ENCODE measurements at regions not wholly inside any gene's neighbourhood (a gene's known extent, or its start where the extent isn't known, plus 50 kb on each side); places are given as distances from the start of the nearest gene placed in this dataset.
A peak's percentile ranks its signal among the peaks of the same experiment; 100 is the strongest.
"Not testable (repeated sequence)": the region's sequence is repeated elsewhere in the genome, so short reads cannot be mapped to it uniquely, and the experiment has no call there.

- not testable (repeated sequence) for DNase-seq
These were observed 251.4 kb downstream of the ZIC4 start for GRCh38 chr3:147154988-147155387.

GRCh38 chr3:147153830-147154539 is 252.4 kb downstream of the ZIC4 start:
- DNase-seq, result no peak

- DNase-seq, result no peak
These were observed 253.9 kb downstream of the ZIC4 start for GRCh38 chr3:147152476-147152875.

GRCh38 chr3:147141516-147142288 is 264.6 kb downstream of the ZIC4 start:
- DNase-seq, result no peak

- no peak for DNase-seq
These were observed 267.0 kb downstream of the ZIC4 start for GRCh38 chr3:147139341-147139740.

GRCh38 chr3:147132168-147132567 is 274.2 kb downstream of the ZIC4 start:
- DNase-seq, result no peak

GRCh38 chr3:147130461-147130860 is 275.9 kb downstream of the ZIC4 start:
- no peak for DNase-seq

GRCh38 chr3:147129665-147130064 is 276.7 kb downstream of the ZIC4 start:
- DNase-seq, result no peak

GRCh38 chr3:147122350-147122749 is 284.0 kb downstream of the ZIC4 start:
- DNase-seq, result no peak

- DNase-seq, result peak; percentile 23 to 47
These were observed 286.4 kb downstream of the ZIC4 start for GRCh38 chr3:147119989-147120388.

GRCh38 chr3:147119346-147119745 is 287.0 kb downstream of the ZIC4 start:
- peak; percentile 10 to 15 for DNase-seq

GRCh38 chr3:147118611-147119010 is 287.7 kb downstream of the ZIC4 start:
- no peak for DNase-seq

GRCh38 chr3:147117631-147118030 is 288.7 kb downstream of the ZIC4 start:
- DNase-seq, result no peak

GRCh38 chr3:147113293-147114044 is 292.9 kb downstream of the ZIC4 start:
- no peak for DNase-seq

GRCh38 chr3:147099076-147099475 is 307.3 kb downstream of the ZIC4 start:
- no peak for DNase-seq

- no peak for DNase-seq
These were observed 315.9 kb downstream of the ZIC4 start for GRCh38 chr3:147090461-147090860.

GRCh38 chr3:147089286-147089685 is 317.1 kb downstream of the ZIC4 start:
- no peak for DNase-seq

GRCh38 chr3:147059500-147059899 is 346.8 kb downstream of the ZIC4 start:
- DNase-seq, result not testable (repeated sequence)

GRCh38 chr3:147049821-147050220 is 356.5 kb downstream of the ZIC4 start:
- no peak for DNase-seq

GRCh38 chr3:147049305-147049704 is 357.0 kb downstream of the ZIC4 start:
- no peak for DNase-seq

GRCh38 chr3:147046916-147047315 is 359.4 kb downstream of the ZIC4 start:
- no peak for DNase-seq

- no peak for DNase-seq
These were observed 367.9 kb downstream of the ZIC4 start for GRCh38 chr3:147038481-147038880.

- DNase-seq, result no peak
These were observed 372.0 kb downstream of the ZIC4 start for GRCh38 chr3:147034359-147034758.
